ENCODE measurements at regions not wholly inside any gene's neighbourhood (a gene's known extent, or its start where the extent isn't known, plus 50 kb on each side); places are given as distances from the start of the nearest gene placed in this dataset.
"Not testable (repeated sequence)": the region's sequence is repeated elsewhere in the genome, so short reads cannot be mapped to it uniquely, and the experiment has no call there.

DNA sequence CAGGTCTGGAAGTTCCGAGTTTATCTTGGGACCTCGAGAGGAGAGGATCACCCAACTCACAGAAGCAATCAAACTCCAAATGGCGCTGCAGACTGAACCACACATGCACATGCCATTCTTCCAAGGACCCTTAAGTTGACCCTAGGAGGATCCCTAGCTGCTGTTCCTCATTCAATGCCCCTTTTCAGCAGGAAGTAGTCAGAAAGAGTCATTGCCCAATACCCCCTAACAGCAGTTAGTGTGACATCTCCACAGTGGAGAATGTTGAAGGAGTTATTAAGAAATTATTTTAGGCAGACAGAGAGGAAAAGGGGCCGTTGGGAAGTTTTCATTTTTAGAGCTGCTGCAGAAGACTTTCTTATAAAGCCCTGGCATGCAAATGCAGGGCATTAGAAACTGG, 229.9 kb upstream of the DAB2 start:
- Histone ChIP-seq H3K4me3 (ENCODE audit: control insufficient read depth in 2 of 3, extremely low read depth in 1 of 3, insufficient read depth in 2 of 3, low read depth in 1 of 3, low read length in 3 of 3) (no peak overlapping the region), H2AFZ (ENCODE audit: control insufficient read depth, low read length) (no peak overlapping the region), H3K36me3 (ENCODE audit: control insufficient read depth in 2 of 2, extremely low read depth in 1 of 2, insufficient read depth in 2 of 2, low read length in 2 of 2) (no peaks in the 10 kb centered on the region), H3K9ac (ENCODE audit: control insufficient read depth, extremely low read depth, insufficient read depth, low read length) (no peak overlapping the region), H3K9me1 (ENCODE audit: control insufficient read depth, extremely low read depth, insufficient read depth, low read length) (no peaks in the 10 kb centered on the region), H4K20me1 (ENCODE audit: control insufficient read depth, extremely low read depth, insufficient read depth, low read length) (no peaks in the 10 kb centered on the region), H3K79me2 (ENCODE audit: control insufficient read depth, insufficient read depth, low read length) (no peaks in the 10 kb centered on the region), H3K4me2 (ENCODE audit: control insufficient read depth, extremely low read depth, insufficient read depth, low read depth, low read length) (no peak overlapping the region), H3K9me3 (ENCODE audit: control insufficient read depth, low read depth, low read length) (no peaks in the 10 kb centered on the region), H3K4me1 (ENCODE audit: control insufficient read depth, extremely low read depth, insufficient read depth, low read length) (no peaks in the 10 kb centered on the region), H3K27me3 (ENCODE audit: control insufficient read depth, extremely low read depth, insufficient read depth, low read length) (no peaks in the 10 kb centered on the region), H3K27ac (ENCODE audit: control insufficient read depth, insufficient read depth, low read length) (no peak overlapping the region)
- FAIRE-seq (no peak), DNase-seq (ENCODE audit: low read depth, low spot score) (no peak)
- TF ChIP-seq EZH2 (IDR thresholded peaks at IDR 0.05; ENCODE audit: low read length) = no peak
- TF ChIP-seq, protein P1, sequence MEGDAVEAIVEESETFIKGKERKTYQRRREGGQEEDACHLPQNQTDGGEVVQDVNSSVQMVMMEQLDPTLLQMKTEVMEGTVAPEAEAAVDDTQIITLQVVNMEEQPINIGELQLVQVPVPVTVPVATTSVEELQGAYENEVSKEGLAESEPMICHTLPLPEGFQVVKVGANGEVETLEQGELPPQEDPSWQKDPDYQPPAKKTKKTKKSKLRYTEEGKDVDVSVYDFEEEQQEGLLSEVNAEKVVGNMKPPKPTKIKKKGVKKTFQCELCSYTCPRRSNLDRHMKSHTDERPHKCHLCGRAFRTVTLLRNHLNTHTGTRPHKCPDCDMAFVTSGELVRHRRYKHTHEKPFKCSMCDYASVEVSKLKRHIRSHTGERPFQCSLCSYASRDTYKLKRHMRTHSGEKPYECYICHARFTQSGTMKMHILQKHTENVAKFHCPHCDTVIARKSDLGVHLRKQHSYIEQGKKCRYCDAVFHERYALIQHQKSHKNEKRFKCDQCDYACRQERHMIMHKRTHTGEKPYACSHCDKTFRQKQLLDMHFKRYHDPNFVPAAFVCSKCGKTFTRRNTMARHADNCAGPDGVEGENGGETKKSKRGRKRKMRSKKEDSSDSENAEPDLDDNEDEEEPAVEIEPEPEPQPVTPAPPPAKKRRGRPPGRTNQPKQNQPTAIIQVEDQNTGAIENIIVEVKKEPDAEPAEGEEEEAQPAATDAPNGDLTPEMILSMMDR (optimal IDR thresholded peaks at IDR 0.05 in 1 of 3, IDR thresholded peaks at IDR 0.05 in 1 of 3, conservative IDR thresholded peaks at IDR 0.05 in 1 of 3; ENCODE audit: extremely low read depth in 1 of 3, insufficient read depth in 2 of 3, low read length in 3 of 3) = no peak
- dilution Hi-C loops (cut with MboI; ENCODE audit: extremely low pct_ligation_motif_present, low sequenced_read_pairs) = no loop called here

DNA sequence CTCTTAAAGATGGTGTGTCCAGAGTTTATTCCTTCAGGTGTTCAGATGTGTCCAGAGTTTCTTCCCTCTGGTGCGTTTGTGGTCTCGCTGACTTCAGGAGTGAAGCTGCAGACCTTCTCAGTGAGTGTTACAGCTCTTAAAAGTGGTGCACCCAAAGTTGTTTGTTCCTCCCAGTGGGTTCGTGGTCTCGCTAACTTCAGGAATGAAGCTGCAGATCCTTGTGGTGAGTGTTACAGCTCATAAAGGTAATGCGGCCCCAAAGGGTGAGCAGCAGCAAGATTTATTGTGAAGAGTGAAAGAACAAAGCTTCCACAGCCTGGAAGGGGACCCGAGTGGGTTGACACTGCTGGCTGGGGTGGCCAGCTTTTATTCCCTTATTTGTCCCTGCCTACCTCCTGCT, 227.7 kb upstream of the DAB2 start:
- DNase-seq (ENCODE audit: low read depth, low spot score); H3K4me3 ChIP-seq (ENCODE audit: control insufficient read depth in 2 of 3, extremely low read depth in 1 of 3, insufficient read depth in 2 of 3, low read depth in 1 of 3, low read length in 3 of 3); H3K36me3 ChIP-seq (ENCODE audit: control insufficient read depth in 2 of 2, extremely low read depth in 1 of 2, insufficient read depth in 2 of 2, low read length in 2 of 2); FAIRE-seq; H3K9ac ChIP-seq (ENCODE audit: control insufficient read depth, extremely low read depth, insufficient read depth, low read length); H3K9me3 ChIP-seq (ENCODE audit: control insufficient read depth, low read depth, low read length); H3K27ac ChIP-seq (ENCODE audit: control insufficient read depth, insufficient read depth, low read length); H3K79me2 ChIP-seq (ENCODE audit: control insufficient read depth, insufficient read depth, low read length); H3K4me1 ChIP-seq (ENCODE audit: control insufficient read depth, extremely low read depth, insufficient read depth, low read length); H3K27me3 ChIP-seq (ENCODE audit: control insufficient read depth, extremely low read depth, insufficient read depth, low read length); H3K9me1 ChIP-seq (ENCODE audit: control insufficient read depth, extremely low read depth, insufficient read depth, low read length); dilution Hi-C loops (cut with MboI; ENCODE audit: extremely low pct_ligation_motif_present, low sequenced_read_pairs); H3K4me2 ChIP-seq (ENCODE audit: control insufficient read depth, extremely low read depth, insufficient read depth, low read depth, low read length); H4K20me1 ChIP-seq (ENCODE audit: control insufficient read depth, extremely low read depth, insufficient read depth, low read length); H2AFZ ChIP-seq (ENCODE audit: control insufficient read depth, low read length): not testable (repeated sequence)

DNA sequence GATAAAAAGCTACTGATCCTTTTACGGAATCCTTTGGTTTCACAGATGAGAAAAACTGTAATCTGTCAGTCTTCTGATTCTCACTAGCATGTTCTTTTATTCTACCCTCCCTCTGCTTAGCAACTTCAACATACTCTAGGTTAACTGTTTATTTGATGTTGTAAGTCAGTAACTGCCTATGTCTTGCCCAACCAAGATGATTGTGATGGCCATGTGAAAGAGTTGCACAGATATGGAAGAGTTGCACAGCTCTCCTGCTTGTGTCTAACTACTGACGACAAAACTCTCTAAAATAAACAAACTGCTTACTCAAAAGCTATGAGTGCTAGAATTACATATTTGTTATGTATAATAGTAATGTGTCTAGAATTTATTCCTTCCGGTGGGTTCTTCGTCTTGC, 227.3 kb upstream of the DAB2 start:
- TF ChIP-seq, protein P1 (optimal IDR thresholded peaks at IDR 0.05 in 1 of 3, IDR thresholded peaks at IDR 0.05 in 1 of 3, conservative IDR thresholded peaks at IDR 0.05 in 1 of 3; ENCODE audit: extremely low read depth in 1 of 3, insufficient read depth in 2 of 3, low read length in 3 of 3) = no peak
- TF ChIP-seq EZH2 (IDR thresholded peaks at IDR 0.05; ENCODE audit: low read length) = no peak
- Histone ChIP-seq H3K27ac (ENCODE audit: control insufficient read depth, insufficient read depth, low read length) (no peak overlapping the region), H4K20me1 (ENCODE audit: control insufficient read depth, extremely low read depth, insufficient read depth, low read length) (no peaks in the 10 kb centered on the region), H3K9me1 (ENCODE audit: control insufficient read depth, extremely low read depth, insufficient read depth, low read length) (no peaks in the 10 kb centered on the region), H3K4me3 (ENCODE audit: control insufficient read depth in 2 of 3, extremely low read depth in 1 of 3, insufficient read depth in 2 of 3, low read depth in 1 of 3, low read length in 3 of 3) (no peak overlapping the region), H3K9me3 (ENCODE audit: control insufficient read depth, low read depth, low read length) (no peaks in the 10 kb centered on the region), H3K9ac (ENCODE audit: control insufficient read depth, extremely low read depth, insufficient read depth, low read length) (no peak overlapping the region), H3K4me2 (ENCODE audit: control insufficient read depth, extremely low read depth, insufficient read depth, low read depth, low read length) (no peak overlapping the region), H3K36me3 (ENCODE audit: control insufficient read depth in 2 of 2, extremely low read depth in 1 of 2, insufficient read depth in 2 of 2, low read length in 2 of 2) (no peaks in the 10 kb centered on the region), H3K27me3 (ENCODE audit: control insufficient read depth, extremely low read depth, insufficient read depth, low read length) (no peaks in the 10 kb centered on the region), H3K79me2 (ENCODE audit: control insufficient read depth, insufficient read depth, low read length) (no peaks in the 10 kb centered on the region), H2AFZ (ENCODE audit: control insufficient read depth, low read length) (no peak overlapping the region), H3K4me1 (ENCODE audit: control insufficient read depth, extremely low read depth, insufficient read depth, low read length) (peaks cover 3% of the 10 kb centered on the region)
- DNase-seq (ENCODE audit: low read depth, low spot score) (no peak), FAIRE-seq (no peak)
- dilution Hi-C loops (cut with MboI; ENCODE audit: extremely low pct_ligation_motif_present, low sequenced_read_pairs) = no loop called here
